Gastroesophageal sphincter (tissue), 4 donors: ENCODE measurements at regions not wholly inside any gene's neighbourhood (a gene's known extent, or its start where the extent isn't known, plus 50 kb on each side); places are given as distances from the start of the nearest gene placed in this dataset.

Experiments used
- ATAC-seq: fragments of 150-250 bp; one replicate; pipeline ENCODE4 v1.9.1; 2016; ENCODE audit warnings: mild to moderate bottlenecking, moderate library complexity
- H3K27ac ChIP-seq, 4 donors: fragments of 200-600 bp; sonication (generic) in 3 of 4; 1 replicate in 3 of 4; 2 replicates in 1 of 4; pipeline ENCODE4 v1.5.1; 2016 to 2019
- H3K27me3 ChIP-seq: fragments of 200-600 bp; sonication (generic); one replicate; pipeline ENCODE4 v1.5.1; 2019
- H3K36me3 ChIP-seq, 2 donors: fragments of 200-600 bp; sonication (generic); one replicate each; pipeline ENCODE4 v1.5.1; 2019; ENCODE audit warnings: control low read depth in 1 of 2
- H3K4me1 ChIP-seq, 3 donors: fragments of 200-600 bp; sonication (generic); 1 replicate in 2 of 3; 2 replicates in 1 of 3; pipeline ENCODE4 v1.5.1; 2016 to 2019; ENCODE audit warnings: control low read depth in 2 of 3
- H3K4me3 ChIP-seq, 2 donors: fragments of 200-600 bp; sonication (generic); one replicate each; pipeline ENCODE4 v1.5.1; 2019; ENCODE audit warnings: mild to moderate bottlenecking in 1 of 2, moderate library complexity in 1 of 2
- H3K9me3 ChIP-seq, 3 donors: fragments of 200-600 bp; sonication (generic); one replicate each; pipeline ENCODE4 v1.5.1; 2017 to 2019; ENCODE audit warnings: control low read depth in 2 of 3
- CTCF ChIP-seq, 4 experiments: fragments of 200-600 bp in 2 of 4; fragments of 450-650 bp in 2 of 4; sonication (generic) in 1 of 4; IDR thresholded peaks; one replicate each; pipeline ENCODE4 v1.5.1; 2017 to 2019; ENCODE audit warnings: antibody characterized with exemption in 4 of 4, mild to moderate bottlenecking in 2 of 4, moderate library complexity in 2 of 4
- EP300 ChIP-seq: sonication (generic); formaldehyde crosslinking; IDR thresholded peaks from one replicate; pipeline ENCODE4 v1.6.1; 2017; ENCODE audit warnings: antibody characterized with exemption, mild to moderate bottlenecking
- POLR2A ChIP-seq, 2 donors: fragments of 450-650 bp; IDR thresholded peaks; one replicate each; pipeline ENCODE4 v1.6.1; 2017; ENCODE audit warnings: antibody characterized with exemption in 2 of 2, mild to moderate bottlenecking in 2 of 2, moderate library complexity in 1 of 2
- POLR2AphosphoS5 ChIP-seq: sonication (generic); formaldehyde crosslinking; IDR thresholded peaks from one replicate; pipeline ENCODE4 v1.6.1; 2017; ENCODE audit warnings: antibody characterized with exemption
- WGBS, 2 donors: methylation state at CpG; one replicate each; pipeline ENCODE4 v1.1.5; 2018; ENCODE audit warnings: low coverage in 1 of 2; 5-methylcytosine and 5-hydroxymethylcytosine counted together

GRCh38 chr2:6031200-6031867 lies 339.1 kb downstream of the SOX11 start:
- no peak overlapping the region for H3K4me3 ChIP-seq
- no peaks in the 10 kb centered on the region for H3K9me3 ChIP-seq
- TF ChIP-seq POLR2A (IDR thresholded peaks at IDR 0.05) (no peak), POLR2AphosphoS5 (no peak), CTCF (IDR thresholded peaks at IDR 0.05) (no peak), EP300 (no peak)
- no peaks in the 10 kb centered on the region for H3K36me3 ChIP-seq
- WGBS, 2 donors, result 61 to 76% methylated on average over 5 of the region's 5 CpGs
- no peaks in the 10 kb centered on the region for H3K4me1 ChIP-seq
- peaks cover 12% of the 10 kb centered on the region for H3K27me3 ChIP-seq
- no peak for ATAC-seq
- no peak overlapping the region for H3K27ac ChIP-seq

DNA sequence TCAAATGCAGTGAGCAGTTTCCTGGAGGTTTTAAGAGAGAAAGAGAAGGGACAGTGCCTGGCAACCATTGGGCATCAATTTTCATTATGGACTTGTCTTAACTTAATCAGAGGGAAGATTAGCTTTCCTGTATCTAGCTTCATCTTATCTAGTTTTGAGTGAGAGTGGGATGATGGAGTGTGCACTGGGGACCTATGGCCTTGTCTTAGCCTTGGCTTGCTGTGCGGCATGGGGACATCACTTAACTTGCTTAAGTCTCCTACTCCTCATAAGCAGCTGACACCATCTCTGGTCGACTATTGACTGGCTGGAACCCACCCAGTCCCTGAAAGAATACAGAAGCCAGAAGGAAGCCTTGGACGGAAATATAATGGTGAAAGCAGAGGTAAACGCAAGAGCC lies 344.0 kb downstream of the SOX11 start:
- Histone ChIP-seq H3K36me3 (no peaks in the 10 kb centered on the region), H3K4me1 (no peaks in the 10 kb centered on the region), H3K9me3 (no peaks in the 10 kb centered on the region), H3K4me3 (no peak overlapping the region), H3K27me3 (no peaks in the 10 kb centered on the region), H3K27ac (no peak overlapping the region)
- no peak for TF ChIP-seq EP300
- no peak for TF ChIP-seq POLR2A (IDR thresholded peaks at IDR 0.05)
- WGBS, 2 donors, result 69 to 77% methylated on average over 4 of the region's 4 CpGs
- no peak for ATAC-seq

DNA sequence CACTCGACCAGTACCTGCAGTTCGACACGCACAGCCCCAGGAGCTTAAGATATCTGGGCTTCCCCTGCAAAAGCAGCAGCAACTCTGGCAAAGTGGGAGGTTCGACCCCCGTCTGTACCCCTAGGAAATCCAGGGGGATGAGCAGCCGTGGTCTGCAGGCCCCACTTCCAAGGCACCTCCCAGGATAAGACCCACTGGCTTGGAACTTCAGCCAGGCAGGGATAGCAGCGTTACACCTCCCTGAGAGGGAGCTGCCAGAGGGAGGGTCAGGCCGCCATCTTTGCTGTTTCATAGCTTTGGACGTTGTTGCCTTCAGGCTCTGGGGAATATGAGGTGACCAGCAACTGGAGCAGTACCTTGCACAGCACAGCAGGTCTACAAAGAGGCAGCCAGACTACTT lies 351.1 kb downstream of the SOX11 start:
- Histone ChIP-seq H3K4me3 (no peak overlapping the region), H3K9me3 (no peaks in the 10 kb centered on the region), H3K27me3 (peaks cover 6% of the 10 kb centered on the region), H3K27ac (no peak overlapping the region), H3K4me1 (no peaks in the 10 kb centered on the region), H3K36me3 (no peaks in the 10 kb centered on the region)
- ATAC-seq, result no peak
- WGBS, 2 donors, result 96% methylated on average over 4 of the region's 9 CpGs; no CpG with 5 or more reads in 1 of the 2 donors
- TF ChIP-seq EP300, result no peak
- TF ChIP-seq CTCF (IDR thresholded peaks at IDR 0.05), result no peak
- TF ChIP-seq POLR2A (IDR thresholded peaks at IDR 0.05), result no peak
- no peak for TF ChIP-seq POLR2AphosphoS5

GRCh38 chr2:6052649-6053048 lies 360.5 kb downstream of the SOX11 start:
- no peaks in the 10 kb centered on the region for H3K4me1 ChIP-seq
- H3K27me3 ChIP-seq, result no peaks in the 10 kb centered on the region
- 26 to 42% methylated on average over 6 of the region's 8 CpGs for WGBS, 2 donors
- no peak overlapping the region for H3K4me3 ChIP-seq
- TF ChIP-seq EP300 (no peak), POLR2A (IDR thresholded peaks at IDR 0.05) (no peak), CTCF (IDR thresholded peaks at IDR 0.05) (no peak), POLR2AphosphoS5 (no peak)
- H3K27ac ChIP-seq, result no peak overlapping the region
- ATAC-seq, result no peak
- H3K36me3 ChIP-seq, result no peaks in the 10 kb centered on the region
- peaks cover 0 to 10% (median 0%) of the 10 kb centered on the region in 3 donors for H3K9me3 ChIP-seq

GRCh38 chr2:6053743-6054142 lies 361.6 kb downstream of the SOX11 start:
- Histone ChIP-seq H3K36me3 (no peaks in the 10 kb centered on the region), H3K27me3 (no peaks in the 10 kb centered on the region), H3K4me3 (no peak overlapping the region), H3K27ac (no peak overlapping the region), H3K9me3 (peaks cover 0 to 10% (median 0%) of the 10 kb centered on the region in 3 donors), H3K4me1 (no peaks in the 10 kb centered on the region)
- 18 to 39% methylated on average over 5 of the region's 5 CpGs for WGBS, 2 donors
- TF ChIP-seq CTCF (IDR thresholded peaks at IDR 0.05) (no peak), POLR2A (IDR thresholded peaks at IDR 0.05) (no peak), POLR2AphosphoS5 (no peak), EP300 (no peak)
- ATAC-seq, result no peak
